Suprapubic skin (tissue), 4 donors: ENCODE measurements at regions not wholly inside any gene's neighbourhood (a gene's known extent, or its start where the extent isn't known, plus 50 kb on each side); places are given as distances from the start of the nearest gene placed in this dataset.

ENCODE experiments used
- EP300 ChIP-seq: sonication (generic); formaldehyde crosslinking; IDR thresholded peaks from one replicate; pipeline ENCODE4 v1.6.1; 2017; ENCODE audit warnings: antibody characterized with exemption
- POLR2A ChIP-seq, 2 donors: fragments of 450-650 bp; IDR thresholded peaks; one replicate each; pipeline ENCODE4 v1.6.1; 2017; ENCODE audit warnings: antibody characterized with exemption in 2 of 2, mild to moderate bottlenecking in 2 of 2, moderate library complexity in 2 of 2
- POLR2AphosphoS5 ChIP-seq, 3 donors: sonication (generic); formaldehyde crosslinking; IDR thresholded peaks; one replicate each; pipeline ENCODE4 v1.6.1; 2017; ENCODE audit warnings: antibody characterized with exemption in 3 of 3
- TF ChIP-seq, protein P1 (sequence below), 2 donors: fragments of 200-600 bp in 1 of 2; fragments of 450-650 bp in 1 of 2; sonication (generic) in 1 of 2; IDR thresholded peaks; one replicate each; pipeline ENCODE4 v1.5.1; 2016 to 2019; ENCODE audit warnings: antibody characterized with exemption in 2 of 2, mild to moderate bottlenecking in 1 of 2, moderate library complexity in 1 of 2

DNA sequence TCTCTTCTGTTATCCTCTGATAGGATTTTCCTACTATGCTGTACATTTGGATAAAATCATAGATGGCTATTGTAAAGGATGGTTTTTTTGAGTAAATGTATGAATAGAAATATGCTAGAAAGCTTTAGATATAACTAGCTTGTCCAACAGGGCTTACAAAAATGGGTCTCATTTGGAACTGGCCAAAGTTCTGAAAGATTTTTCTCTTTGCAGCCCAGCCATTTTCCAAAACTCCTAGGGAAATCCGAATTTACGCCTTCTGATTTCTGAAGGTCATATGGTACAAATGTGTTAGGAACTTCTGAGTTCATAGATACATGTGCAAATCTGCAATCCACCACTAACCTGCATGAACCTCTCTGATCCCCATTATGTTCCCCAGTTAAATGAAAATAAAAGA lies 603.9 kb upstream of the C9orf72 start:
- TF ChIP-seq, protein P1, sequence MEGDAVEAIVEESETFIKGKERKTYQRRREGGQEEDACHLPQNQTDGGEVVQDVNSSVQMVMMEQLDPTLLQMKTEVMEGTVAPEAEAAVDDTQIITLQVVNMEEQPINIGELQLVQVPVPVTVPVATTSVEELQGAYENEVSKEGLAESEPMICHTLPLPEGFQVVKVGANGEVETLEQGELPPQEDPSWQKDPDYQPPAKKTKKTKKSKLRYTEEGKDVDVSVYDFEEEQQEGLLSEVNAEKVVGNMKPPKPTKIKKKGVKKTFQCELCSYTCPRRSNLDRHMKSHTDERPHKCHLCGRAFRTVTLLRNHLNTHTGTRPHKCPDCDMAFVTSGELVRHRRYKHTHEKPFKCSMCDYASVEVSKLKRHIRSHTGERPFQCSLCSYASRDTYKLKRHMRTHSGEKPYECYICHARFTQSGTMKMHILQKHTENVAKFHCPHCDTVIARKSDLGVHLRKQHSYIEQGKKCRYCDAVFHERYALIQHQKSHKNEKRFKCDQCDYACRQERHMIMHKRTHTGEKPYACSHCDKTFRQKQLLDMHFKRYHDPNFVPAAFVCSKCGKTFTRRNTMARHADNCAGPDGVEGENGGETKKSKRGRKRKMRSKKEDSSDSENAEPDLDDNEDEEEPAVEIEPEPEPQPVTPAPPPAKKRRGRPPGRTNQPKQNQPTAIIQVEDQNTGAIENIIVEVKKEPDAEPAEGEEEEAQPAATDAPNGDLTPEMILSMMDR (IDR thresholded peaks at IDR 0.05) = no peak
- TF ChIP-seq POLR2AphosphoS5 (IDR thresholded peaks at IDR 0.05) (no peak), POLR2A (IDR thresholded peaks at IDR 0.05) (no peak), EP300 (no peak)
